GM23338 (cell line): ENCODE measurements at regions not wholly inside any gene's neighbourhood (a gene's known extent, or its start where the extent isn't known, plus 50 kb on each side); places are given as distances from the start of the nearest gene placed in this dataset.

Experiments used
- ATAC-seq: fragments of 200-7000 bp; cut with Tn5 transposase; 3 replicates; pipeline ENCODE4 v1.9.1; 2020
- DNase-seq: peaks from one replicate; pipeline ENCODE4 v3.0.0-alpha.2; 2015; ENCODE audit warnings: low spot score
- H2AFZ ChIP-seq: fragments of 200-600 bp; sonication (generic); 2 replicates; pipeline ENCODE4 v1.8.0; 2016; ENCODE audit warnings: antibody characterized with exemption, mild to moderate bottlenecking, moderate library complexity
- H3F3A ChIP-seq: fragments of 200-600 bp; sonication (generic); replicated peaks from 2 replicates; pipeline ENCODE4 v1.8.0; 2017; ENCODE audit warnings: antibody characterized with exemption, mixed run types, low read depth
- H3K27ac ChIP-seq: fragments of 200-600 bp; sonication (generic); 2 replicates; pipeline ENCODE4 v1.6.1; 2016; ENCODE audit warnings: low read depth
- H3K27me3 ChIP-seq: fragments of 200-600 bp; sonication (generic); 2 replicates; pipeline ENCODE4 v1.8.0; 2016; ENCODE audit warnings: mild to moderate bottlenecking, mixed run types, moderate library complexity; ENCODE audit not compliant: insufficient read depth
- H3K36me3 ChIP-seq: fragments of 200-600 bp; sonication (generic); 2 replicates; pipeline ENCODE4 v1.8.0; 2016; ENCODE audit warnings: mild to moderate bottlenecking; ENCODE audit not compliant: insufficient read depth
- H3K4me1 ChIP-seq: fragments of 200-600 bp; sonication (generic); 2 replicates; pipeline ENCODE4 v1.8.0; 2016; ENCODE audit warnings: mild to moderate bottlenecking, moderate library complexity; ENCODE audit not compliant: insufficient read depth
- H3K4me2 ChIP-seq: fragments of 200-600 bp; sonication (generic); 2 replicates; pipeline ENCODE4 v1.7.1; 2017; ENCODE audit warnings: mixed run types
- H3K4me3 ChIP-seq: fragments of 200-600 bp; sonication (generic); 2 replicates; pipeline ENCODE4 v1.6.1; 2016; ENCODE audit warnings: mixed run types
- H3K79me2 ChIP-seq: fragments of 200-600 bp; sonication (generic); replicated peaks from 2 replicates; pipeline ENCODE4 v1.8.0; 2017; ENCODE audit warnings: mild to moderate bottlenecking; ENCODE audit not compliant: insufficient read depth
- H3K9me2 ChIP-seq: fragments of 200-600 bp; sonication (generic); 2 replicates; pipeline ENCODE4 v1.8.0; 2017; ENCODE audit not compliant: insufficient read depth
- H4K20me1 ChIP-seq: fragments of 200-600 bp; sonication (generic); replicated peaks from 2 replicates; pipeline ENCODE4 v1.8.0; 2017; ENCODE audit warnings: mild to moderate bottlenecking; ENCODE audit not compliant: insufficient read depth
- H3K27ac Mint-ChIP-seq: 2 replicates; pipeline ENCODE4 v1.8.0; 2020; ENCODE audit warnings: inconsistent platforms, mild to moderate bottlenecking, moderate library complexity, mixed read lengths
- H3K27me3 Mint-ChIP-seq: 3 replicates; pipeline ENCODE4 v1.8.0; 2022; ENCODE audit warnings: low read depth, mild to moderate bottlenecking, moderate library complexity, mixed read lengths, inconsistent platforms; ENCODE audit not compliant: insufficient read depth, poor library complexity
- H3K36me3 Mint-ChIP-seq: 3 replicates; pipeline ENCODE4 v1.8.0; 2021; ENCODE audit warnings: low read depth, mild to moderate bottlenecking, inconsistent platforms, moderate library complexity, mixed read lengths
- H3K4me1 Mint-ChIP-seq: 3 replicates; pipeline ENCODE4 v1.8.0; 2020; ENCODE audit warnings: mild to moderate bottlenecking, inconsistent platforms, mixed read lengths
- H3K4me3 Mint-ChIP-seq: 3 replicates; pipeline ENCODE4 v1.8.0; 2021; ENCODE audit warnings: moderate library complexity, mild to moderate bottlenecking, inconsistent platforms, mixed read lengths
- H3K9me3 Mint-ChIP-seq: 3 replicates; pipeline ENCODE4 v1.8.0; 2020; ENCODE audit warnings: moderate library complexity, mild to moderate bottlenecking, inconsistent platforms, mixed read lengths
- CREB1 ChIP-seq: fragments of 250-450 bp; sonication (Bioruptor Pico); IDR thresholded peaks from 2 replicates; pipeline ENCODE4 v1.5.0; 2020; ENCODE audit warnings: low read depth, mild to moderate bottlenecking, moderate library complexity
- EZH2 ChIP-seq: fragments of 200-600 bp; sonication (generic); IDR thresholded peaks from one replicate; pipeline ENCODE4 v1.8.0; 2017; ENCODE audit warnings: antibody characterized with exemption, mild to moderate bottlenecking, low read depth; ENCODE audit not compliant: unreplicated experiment
- EZH2phosphoT487 ChIP-seq: fragments of 200-600 bp; sonication (generic); IDR thresholded peaks from one replicate; pipeline ENCODE4 v1.8.1; 2018; ENCODE audit warnings: antibody characterized with exemption; ENCODE audit not compliant: unreplicated experiment
- JUNB ChIP-seq: IDR thresholded peaks from one replicate; pipeline ENCODE4 v1.6.1; 2016; ENCODE audit warnings: antibody characterized with exemption; ENCODE audit not compliant: unreplicated experiment
- NANOG ChIP-seq: IDR thresholded peaks from 2 replicates; pipeline ENCODE4 v1.6.1; 2016; ENCODE audit warnings: antibody characterized with exemption, borderline replicate concordance
- POLR2AphosphoS5 ChIP-seq: IDR thresholded peaks from 2 replicates; pipeline ENCODE4 v1.6.1; 2016; ENCODE audit warnings: antibody characterized with exemption, low read depth
- ZNF114 ChIP-seq: fragments of 250-450 bp; sonication (Bioruptor Pico); IDR thresholded peaks from 2 replicates; pipeline ENCODE4 v1.5.0; 2020; ENCODE audit warnings: mild to moderate bottlenecking, moderate library complexity
- ZNF331 ChIP-seq: fragments of 250-450 bp; sonication (Bioruptor Pico); IDR thresholded peaks from 2 replicates; pipeline ENCODE4 v1.5.0; 2020; ENCODE audit warnings: low read depth, mild to moderate bottlenecking, moderate library complexity
- TF ChIP-seq, protein P1 (sequence below): fragments of 250-450 bp; sonication (Bioruptor Pico); IDR thresholded peaks from 2 replicates; pipeline ENCODE4 v1.5.0; 2020; ENCODE audit warnings: mild to moderate bottlenecking, moderate library complexity

DNA sequence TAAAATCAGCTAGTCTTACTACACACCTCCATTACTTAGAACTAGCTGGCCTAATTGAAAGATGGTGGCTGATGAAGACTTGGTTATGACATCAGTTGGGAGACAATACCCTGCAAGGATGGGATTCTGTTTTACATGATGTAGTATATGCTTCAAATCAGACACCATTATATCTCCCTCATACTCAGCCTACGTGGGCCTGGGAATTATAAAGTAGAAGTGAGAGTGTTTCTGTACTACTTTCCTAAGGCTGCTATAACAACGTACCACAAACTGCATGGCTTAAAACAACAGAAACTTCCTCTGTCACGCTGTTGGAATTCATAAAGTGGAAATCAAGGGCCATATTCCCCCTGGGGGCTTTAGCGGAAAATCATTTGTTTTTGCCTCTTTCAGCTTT, 190.4 kb downstream of the PAH start (continued):
- TF ChIP-seq, protein P1, sequence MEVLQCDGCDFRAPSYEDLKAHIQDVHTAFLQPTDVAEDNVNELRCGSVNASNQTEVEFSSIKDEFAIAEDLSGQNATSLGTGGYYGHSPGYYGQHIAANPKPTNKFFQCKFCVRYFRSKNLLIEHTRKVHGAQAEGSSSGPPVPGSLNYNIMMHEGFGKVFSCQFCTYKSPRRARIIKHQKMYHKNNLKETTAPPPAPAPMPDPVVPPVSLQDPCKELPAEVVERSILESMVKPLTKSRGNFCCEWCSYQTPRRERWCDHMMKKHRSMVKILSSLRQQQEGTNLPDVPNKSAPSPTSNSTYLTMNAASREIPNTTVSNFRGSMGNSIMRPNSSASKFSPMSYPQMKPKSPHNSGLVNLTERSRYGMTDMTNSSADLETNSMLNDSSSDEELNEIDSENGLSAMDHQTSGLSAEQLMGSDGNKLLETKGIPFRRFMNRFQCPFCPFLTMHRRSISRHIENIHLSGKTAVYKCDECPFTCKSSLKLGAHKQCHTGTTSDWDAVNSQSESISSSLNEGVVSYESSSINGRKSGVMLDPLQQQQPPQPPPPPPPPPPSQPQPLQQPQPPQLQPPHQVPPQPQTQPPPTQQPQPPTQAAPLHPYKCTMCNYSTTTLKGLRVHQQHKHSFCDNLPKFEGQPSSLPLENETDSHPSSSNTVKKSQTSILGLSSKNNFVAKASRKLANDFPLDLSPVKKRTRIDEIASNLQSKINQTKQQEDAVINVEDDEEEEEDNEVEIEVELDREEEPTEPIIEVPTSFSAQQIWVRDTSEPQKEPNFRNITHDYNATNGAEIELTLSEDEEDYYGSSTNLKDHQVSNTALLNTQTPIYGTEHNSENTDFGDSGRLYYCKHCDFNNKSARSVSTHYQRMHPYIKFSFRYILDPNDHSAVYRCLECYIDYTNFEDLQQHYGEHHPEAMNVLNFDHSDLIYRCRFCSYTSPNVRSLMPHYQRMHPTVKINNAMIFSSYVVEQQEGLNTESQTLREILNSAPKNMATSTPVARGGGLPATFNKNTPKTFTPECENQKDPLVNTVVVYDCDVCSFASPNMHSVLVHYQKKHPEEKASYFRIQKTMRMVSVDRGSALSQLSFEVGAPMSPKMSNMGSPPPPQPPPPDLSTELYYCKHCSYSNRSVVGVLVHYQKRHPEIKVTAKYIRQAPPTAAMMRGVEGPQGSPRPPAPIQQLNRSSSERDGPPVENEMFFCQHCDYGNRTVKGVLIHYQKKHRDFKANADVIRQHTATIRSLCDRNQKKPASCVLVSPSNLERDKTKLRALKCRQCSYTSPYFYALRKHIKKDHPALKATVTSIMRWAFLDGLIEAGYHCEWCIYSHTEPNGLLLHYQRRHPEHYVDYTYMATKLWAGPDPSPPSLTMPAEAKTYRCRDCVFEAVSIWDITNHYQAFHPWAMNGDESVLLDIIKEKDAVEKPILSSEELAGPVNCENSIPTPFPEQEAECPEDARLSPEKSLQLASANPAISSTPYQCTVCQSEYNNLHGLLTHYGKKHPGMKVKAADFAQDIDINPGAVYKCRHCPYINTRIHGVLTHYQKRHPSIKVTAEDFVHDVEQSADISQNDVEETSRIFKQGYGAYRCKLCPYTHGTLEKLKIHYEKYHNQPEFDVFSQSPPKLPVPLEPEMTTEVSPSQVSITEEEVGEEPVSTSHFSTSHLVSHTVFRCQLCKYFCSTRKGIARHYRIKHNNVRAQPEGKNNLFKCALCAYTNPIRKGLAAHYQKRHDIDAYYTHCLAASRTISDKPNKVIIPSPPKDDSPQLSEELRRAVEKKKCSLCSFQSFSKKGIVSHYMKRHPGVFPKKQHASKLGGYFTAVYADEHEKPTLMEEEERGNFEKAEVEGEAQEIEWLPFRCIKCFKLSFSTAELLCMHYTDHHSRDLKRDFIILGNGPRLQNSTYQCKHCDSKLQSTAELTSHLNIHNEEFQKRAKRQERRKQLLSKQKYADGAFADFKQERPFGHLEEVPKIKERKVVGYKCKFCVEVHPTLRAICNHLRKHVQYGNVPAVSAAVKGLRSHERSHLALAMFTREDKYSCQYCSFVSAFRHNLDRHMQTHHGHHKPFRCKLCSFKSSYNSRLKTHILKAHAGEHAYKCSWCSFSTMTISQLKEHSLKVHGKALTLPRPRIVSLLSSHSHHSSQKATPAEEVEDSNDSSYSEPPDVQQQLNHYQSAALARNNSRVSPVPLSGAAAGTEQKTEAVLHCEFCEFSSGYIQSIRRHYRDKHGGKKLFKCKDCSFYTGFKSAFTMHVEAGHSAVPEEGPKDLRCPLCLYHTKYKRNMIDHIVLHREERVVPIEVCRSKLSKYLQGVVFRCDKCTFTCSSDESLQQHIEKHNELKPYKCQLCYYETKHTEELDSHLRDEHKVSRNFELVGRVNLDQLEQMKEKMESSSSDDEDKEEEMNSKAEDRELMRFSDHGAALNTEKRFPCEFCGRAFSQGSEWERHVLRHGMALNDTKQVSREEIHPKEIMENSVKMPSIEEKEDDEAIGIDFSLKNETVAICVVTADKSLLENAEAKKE = no peak
- no peak for TF ChIP-seq ZNF114 (CRISPR knock-in tag)
- no peak for TF ChIP-seq POLR2AphosphoS5
- TF ChIP-seq EZH2phosphoT487 = no peak
- TF ChIP-seq EZH2 = no peak
- TF ChIP-seq CREB1 (CRISPR knock-in tag) = no peak
- TF ChIP-seq NANOG = no peak
- TF ChIP-seq ZNF331 (CRISPR knock-in tag) = no peak
- TF ChIP-seq JUNB = no peak

DNA sequence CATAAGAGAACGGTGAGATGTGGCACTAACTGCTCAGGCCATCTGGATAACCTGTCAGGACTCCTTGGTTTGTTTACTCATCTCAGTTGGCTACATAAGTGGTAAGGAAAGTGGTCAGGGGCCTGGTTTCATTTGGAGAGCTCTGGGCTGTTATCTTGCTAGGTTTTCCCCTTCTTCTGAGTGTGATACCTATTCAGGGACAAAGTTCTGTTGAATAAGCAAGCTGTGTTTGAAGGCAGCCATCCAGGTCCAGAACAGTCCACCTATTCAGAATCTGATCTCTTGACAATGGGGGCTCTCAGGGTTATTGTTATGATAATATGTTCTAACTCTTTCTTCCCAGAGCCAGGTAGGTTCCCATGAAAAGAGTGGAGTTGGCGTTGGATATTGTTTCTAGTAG, 194.9 kb downstream of the PAH start:
- Mint-ChIP-seq H3K9me3 (no peaks in the 10 kb centered on the region), H3K27me3 (no peaks in the 10 kb centered on the region), H3K27ac (peak overlapping the region; percentile 86), H3K4me3 (no peak overlapping the region), H3K36me3 (no peaks in the 10 kb centered on the region), H3K4me1 (peaks cover 9% of the 10 kb centered on the region; the same call in 2 of the 3 replicates)
- no peak overlapping the region for H3K4me3 ChIP-seq
- no peak for TF ChIP-seq JUNB
- TF ChIP-seq, protein P1 = 0 out of 2 replicates have a peak, but pooled peaks have one; percentile 59
- H3K27me3 ChIP-seq = no peaks in the 10 kb centered on the region
- peak; percentile 52 for DNase-seq
- peak; percentile 81 for ATAC-seq
- no peaks in the 10 kb centered on the region for H3K36me3 ChIP-seq
- no peak overlapping the region for H2AFZ ChIP-seq
- peaks cover 4% of the 10 kb centered on the region; the same call in 1 of the 2 replicates for H3K4me1 ChIP-seq
- H3K79me2 ChIP-seq = no peaks in the 10 kb centered on the region
- H3F3A ChIP-seq = no peaks in the 10 kb centered on the region
- no peak overlapping the region for H3K4me2 ChIP-seq
- H3K9me2 ChIP-seq = peaks cover 10% of the 10 kb centered on the region
- H3K27ac ChIP-seq = 0 out of 2 replicates have a peak overlapping the region, but pooled peaks have one; percentile 48
- H4K20me1 ChIP-seq = no peaks in the 10 kb centered on the region
